Fibroblast of lung (primary cell): ENCODE measurements at regions not wholly inside any gene's neighbourhood (a gene's known extent, or its start where the extent isn't known, plus 50 kb on each side); places are given as distances from the start of the nearest gene placed in this dataset.

ENCODE experiments used
- DNase-seq, 2 donors: peaks; one replicate each; pipeline versions ENCODE4 v3.0.0 to v3.0.0-alpha.2; 2010; ENCODE audit warnings: low read depth in 2 of 2
- H2AFZ ChIP-seq: 2 replicates; pipeline ENCODE4 v1.5.1; 2012; ENCODE audit warnings: low read length, control low read depth, inconsistent platforms
- H3K27ac ChIP-seq: 2 replicates; pipeline ENCODE4 v1.5.1; 2011; ENCODE audit warnings: low read length, control low read depth; ENCODE audit not compliant: insufficient read depth
- H3K27me3 ChIP-seq: 2 replicates; pipeline ENCODE4 v1.5.1; 2011; ENCODE audit warnings: mild to moderate bottlenecking, low read length; ENCODE audit not compliant: control insufficient read depth, insufficient read depth
- H3K36me3 ChIP-seq: 2 replicates; pipeline ENCODE4 v1.5.1; 2011; ENCODE audit warnings: low read length; ENCODE audit not compliant: control insufficient read depth, insufficient read depth
- H3K4me1 ChIP-seq: 2 replicates; pipeline ENCODE4 v1.5.1; 2011; ENCODE audit warnings: low read length; ENCODE audit not compliant: control insufficient read depth, insufficient read depth; ENCODE audit errors: extremely low read depth
- H3K4me2 ChIP-seq: 2 replicates; pipeline ENCODE4 v1.5.1; 2011; ENCODE audit warnings: low read length, control low read depth; ENCODE audit not compliant: insufficient read depth; ENCODE audit errors: extremely low read depth
- H3K4me3 ChIP-seq, 4 experiments: fragments of 200-600 bp in 1 of 4; sonication (generic) in 1 of 4; replicated peaks in 1 of 4; 2 replicates each; pipeline ENCODE4 v1.5.1; 2011 to 2016; ENCODE audit warnings: low read length in 4 of 4, low read depth in 3 of 4, mild to moderate bottlenecking in 3 of 4, control low read depth in 2 of 4, inconsistent platforms in 1 of 4, mixed read lengths in 1 of 4; ENCODE audit not compliant: insufficient read depth in 1 of 4; ENCODE audit errors: control extremely low read depth in 1 of 4
- H3K79me2 ChIP-seq: 2 replicates; pipeline ENCODE4 v1.5.1; 2012; ENCODE audit warnings: mild to moderate bottlenecking, low read length, inconsistent platforms; ENCODE audit not compliant: control insufficient read depth, insufficient read depth
- H3K9ac ChIP-seq: 2 replicates; pipeline ENCODE4 v1.5.1; 2011; ENCODE audit warnings: mild to moderate bottlenecking, low read length, control low read depth; ENCODE audit not compliant: insufficient read depth
- H3K9me3 ChIP-seq: 2 replicates; pipeline ENCODE4 v1.5.1; 2012; ENCODE audit warnings: low read depth, low read length; ENCODE audit not compliant: control insufficient read depth, insufficient read depth
- H4K20me1 ChIP-seq: 2 replicates; pipeline ENCODE4 v1.5.1; 2011; ENCODE audit warnings: low read length; ENCODE audit not compliant: control insufficient read depth, insufficient read depth; ENCODE audit errors: extremely low read depth
- EZH2 ChIP-seq: IDR thresholded peaks from 2 replicates; pipeline ENCODE4 v1.5.1; 2012; ENCODE audit warnings: low read length, control low read depth, mild to moderate bottlenecking; ENCODE audit errors: missing control alignments
- TF ChIP-seq, protein P1 (sequence below), 2 donors: IDR thresholded peaks in 1 of 2; conservative IDR thresholded peaks in 1 of 2; 1 replicate in 1 of 2; 2 replicates in 1 of 2; pipeline ENCODE4 v1.5.1; 2011 to 2012; ENCODE audit warnings: low read length in 2 of 2, control low read depth in 1 of 2, inconsistent platforms in 1 of 2, low read depth in 1 of 2, mild to moderate bottlenecking in 1 of 2

DNA sequence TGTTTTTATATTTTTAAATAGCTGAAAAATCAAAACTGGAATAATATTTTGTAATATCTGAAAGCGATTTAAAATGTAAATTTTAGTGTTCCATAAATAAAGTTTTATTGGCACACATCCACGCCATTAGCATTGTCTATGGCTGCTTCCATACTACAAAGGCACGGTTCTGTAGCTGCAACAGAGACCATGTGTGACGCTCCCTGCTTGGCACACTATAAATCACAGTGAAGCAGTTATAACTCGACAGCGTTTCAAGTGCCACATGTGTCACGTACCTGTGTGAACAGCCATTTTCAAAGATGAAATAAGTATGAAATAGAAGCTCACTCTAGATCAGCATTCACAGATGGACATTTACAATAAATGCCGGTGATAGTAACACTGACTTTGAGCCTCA lies 810.1 kb upstream of the WWC1 start:
- Histone ChIP-seq H3K4me3 (no peak overlapping the region), H3K27me3 (no peaks in the 10 kb centered on the region), H3K9me3 (no peaks in the 10 kb centered on the region), H3K79me2 (no peaks in the 10 kb centered on the region), H4K20me1 (no peaks in the 10 kb centered on the region), H3K9ac (no peak overlapping the region), H2AFZ (no peak overlapping the region), H3K36me3 (no peaks in the 10 kb centered on the region), H3K4me2 (no peak overlapping the region), H3K4me1 (no peaks in the 10 kb centered on the region), H3K27ac (no peak overlapping the region)
- DNase-seq = no peak
- TF ChIP-seq, protein P1, sequence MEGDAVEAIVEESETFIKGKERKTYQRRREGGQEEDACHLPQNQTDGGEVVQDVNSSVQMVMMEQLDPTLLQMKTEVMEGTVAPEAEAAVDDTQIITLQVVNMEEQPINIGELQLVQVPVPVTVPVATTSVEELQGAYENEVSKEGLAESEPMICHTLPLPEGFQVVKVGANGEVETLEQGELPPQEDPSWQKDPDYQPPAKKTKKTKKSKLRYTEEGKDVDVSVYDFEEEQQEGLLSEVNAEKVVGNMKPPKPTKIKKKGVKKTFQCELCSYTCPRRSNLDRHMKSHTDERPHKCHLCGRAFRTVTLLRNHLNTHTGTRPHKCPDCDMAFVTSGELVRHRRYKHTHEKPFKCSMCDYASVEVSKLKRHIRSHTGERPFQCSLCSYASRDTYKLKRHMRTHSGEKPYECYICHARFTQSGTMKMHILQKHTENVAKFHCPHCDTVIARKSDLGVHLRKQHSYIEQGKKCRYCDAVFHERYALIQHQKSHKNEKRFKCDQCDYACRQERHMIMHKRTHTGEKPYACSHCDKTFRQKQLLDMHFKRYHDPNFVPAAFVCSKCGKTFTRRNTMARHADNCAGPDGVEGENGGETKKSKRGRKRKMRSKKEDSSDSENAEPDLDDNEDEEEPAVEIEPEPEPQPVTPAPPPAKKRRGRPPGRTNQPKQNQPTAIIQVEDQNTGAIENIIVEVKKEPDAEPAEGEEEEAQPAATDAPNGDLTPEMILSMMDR (conservative IDR thresholded peaks at IDR 0.05 in 1 of 2, IDR thresholded peaks at IDR 0.05 in 1 of 2; ENCODE audit: low read depth in 1 of 2, low read length in 2 of 2) = no peak
- TF ChIP-seq EZH2 = no peak

DNA sequence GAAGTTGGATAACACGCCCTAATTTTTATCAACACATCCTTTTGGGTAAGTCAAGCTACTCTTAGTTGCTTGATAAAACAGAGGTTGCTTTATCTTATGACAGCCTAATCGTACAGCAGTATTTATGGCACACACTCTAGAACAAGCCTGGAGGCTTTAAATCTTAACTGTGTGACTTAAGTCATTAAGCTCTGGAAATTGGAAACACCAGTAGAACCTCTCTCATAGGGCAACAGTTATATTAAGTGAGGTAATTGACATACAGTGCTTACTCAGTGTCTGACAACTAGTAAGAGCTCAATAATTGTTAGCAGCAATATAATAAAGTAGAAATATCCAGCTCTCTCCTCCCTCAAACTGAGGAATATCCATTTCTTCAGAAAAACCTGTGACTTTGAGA lies 808.9 kb upstream of the WWC1 start:
- no peak for DNase-seq
- Histone ChIP-seq H3K9ac (no peak overlapping the region), H3K27ac (no peak overlapping the region), H3K9me3 (no peaks in the 10 kb centered on the region), H4K20me1 (no peaks in the 10 kb centered on the region), H3K36me3 (no peaks in the 10 kb centered on the region), H3K27me3 (no peaks in the 10 kb centered on the region), H2AFZ (no peak overlapping the region), H3K4me2 (no peak overlapping the region), H3K4me3 (no peak overlapping the region), H3K4me1 (no peaks in the 10 kb centered on the region), H3K79me2 (no peaks in the 10 kb centered on the region)
- TF ChIP-seq, protein P1 (conservative IDR thresholded peaks at IDR 0.05 in 1 of 2, IDR thresholded peaks at IDR 0.05 in 1 of 2; ENCODE audit: low read depth in 1 of 2, low read length in 2 of 2) = no peak
- no peak for TF ChIP-seq EZH2

DNA sequence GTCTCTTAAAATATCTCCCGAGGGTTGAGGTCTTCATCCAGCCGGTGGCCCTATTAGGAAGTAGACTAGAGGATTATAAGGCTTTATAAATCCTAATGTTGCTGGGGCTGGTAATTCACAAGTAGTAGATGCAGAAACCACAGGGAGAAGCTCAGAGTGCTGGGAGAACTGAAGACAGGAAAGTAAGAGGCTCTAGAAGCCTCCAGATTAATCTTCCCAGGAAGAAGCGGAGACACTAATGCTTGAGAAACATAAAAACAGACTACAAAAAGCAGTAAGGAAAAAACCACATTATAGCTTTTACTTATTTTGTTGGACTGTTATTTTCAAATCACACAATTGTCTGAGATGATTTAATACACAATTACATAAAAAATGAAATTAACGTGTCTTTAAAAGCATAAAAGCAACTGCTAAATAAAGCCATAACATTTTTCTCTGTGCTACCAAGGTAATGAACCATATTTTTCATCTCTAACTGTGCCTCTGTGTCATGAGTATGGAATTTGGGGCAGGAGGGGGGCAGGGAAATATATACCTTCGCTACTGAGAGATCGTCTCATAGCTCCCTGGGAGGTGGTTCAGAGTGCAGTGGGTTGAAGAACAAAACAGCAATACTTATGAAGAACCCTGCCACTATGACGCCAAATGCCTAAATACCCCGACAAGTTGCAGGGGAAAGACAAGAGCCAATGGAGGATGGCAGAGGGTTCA lies 806.2 kb upstream of the WWC1 start:
- Histone ChIP-seq H3K4me1 (no peaks in the 10 kb centered on the region), H3K79me2 (no peaks in the 10 kb centered on the region), H3K9ac (no peak overlapping the region), H3K4me2 (no peak overlapping the region), H2AFZ (no peak overlapping the region), H3K36me3 (no peaks in the 10 kb centered on the region), H3K27ac (no peak overlapping the region), H3K4me3 (no peak overlapping the region), H4K20me1 (no peaks in the 10 kb centered on the region), H3K9me3 (no peaks in the 10 kb centered on the region), H3K27me3 (no peaks in the 10 kb centered on the region)
- peak in 1 of 2 donors; percentile 52 for DNase-seq
- TF ChIP-seq EZH2 = no peak
- TF ChIP-seq, protein P1 (conservative IDR thresholded peaks at IDR 0.05 in 1 of 2, IDR thresholded peaks at IDR 0.05 in 1 of 2; ENCODE audit: low read depth in 1 of 2, low read length in 2 of 2) = no peak
